Suprapubic skin (tissue), 3 donors: ENCODE measurements at regions not wholly inside any gene's neighbourhood (a gene's known extent, or its start where the extent isn't known, plus 50 kb on each side); places are given as distances from the start of the nearest gene placed in this dataset.

Experiments
- CTCF ChIP-seq, 2 donors: fragments of 200-600 bp in 1 of 2; fragments of 450-650 bp in 1 of 2; sonication (generic) in 1 of 2; IDR thresholded peaks; one replicate each; pipeline ENCODE4 v1.5.1; 2016 to 2019; ENCODE audit warnings: antibody characterized with exemption in 2 of 2, mild to moderate bottlenecking in 1 of 2, moderate library complexity in 1 of 2
- EP300 ChIP-seq: sonication (generic); formaldehyde crosslinking; IDR thresholded peaks from one replicate; pipeline ENCODE4 v1.6.1; 2017; ENCODE audit warnings: antibody characterized with exemption
- POLR2A ChIP-seq, 2 donors: fragments of 450-650 bp; IDR thresholded peaks; one replicate each; pipeline ENCODE4 v1.6.1; 2017; ENCODE audit warnings: antibody characterized with exemption in 2 of 2, mild to moderate bottlenecking in 2 of 2, moderate library complexity in 2 of 2

GRCh38 chr5:106962464-106963230 lies 708.1 kb downstream of the EFNA5 start:
- no peak for TF ChIP-seq CTCF (IDR thresholded peaks at IDR 0.05)
- TF ChIP-seq POLR2A (IDR thresholded peaks at IDR 0.05) = no peak
- no peak for TF ChIP-seq EP300
